ENCODE measurements at regions not wholly inside any gene's neighbourhood (a gene's known extent, or its start where the extent isn't known, plus 50 kb on each side); places are given as distances from the start of the nearest gene placed in this dataset.

- TF ChIP-seq CTCF (optimal IDR thresholded peaks at IDR 0.05 in 1 of 3, IDR thresholded peaks at IDR 0.05 in 1 of 3, conservative IDR thresholded peaks at IDR 0.05 in 1 of 3; ENCODE audit: extremely low read depth in 1 of 3, insufficient read depth in 2 of 3, low read length in 3 of 3) = no peak
- no peak for TF ChIP-seq EZH2 (IDR thresholded peaks at IDR 0.05; ENCODE audit: low read length)
Measured at GRCh38 chrX:99938464-99938863, 471.6 kb downstream of the PCDH19 start.

Data from keratinocyte (primary cell).